SK-N-SH treated with all-trans-retinoic acid at 6 μM for 48 hours (cell line): ENCODE measurements at regions not wholly inside any gene's neighbourhood (a gene's known extent, or its start where the extent isn't known, plus 50 kb on each side); places are given as distances from the start of the nearest gene placed in this dataset.

Source experiments
- CREB5 ChIP-seq: fragments of 250-450 bp; sonication (Bioruptor Pico); IDR thresholded peaks from 2 replicates; pipeline ENCODE4 v1.5.1; 2020; ENCODE audit warnings: low read depth, mild to moderate bottlenecking, moderate library complexity
- ESRRG ChIP-seq: fragments of 250-450 bp; sonication (Bioruptor Pico); IDR thresholded peaks from 2 replicates; pipeline ENCODE4 v1.6.1; 2021; ENCODE audit warnings: mild to moderate bottlenecking
- PATZ1 ChIP-seq: fragments of 250-450 bp; sonication (Bioruptor Pico); IDR thresholded peaks from 2 replicates; pipeline ENCODE4 v1.8.0; 2020; ENCODE audit warnings: mild to moderate bottlenecking, moderate library complexity, borderline replicate concordance
- TCF4 ChIP-seq: fragments of 250-450 bp; sonication (Bioruptor Pico); IDR thresholded peaks from 2 replicates; pipeline ENCODE4 v1.8.0; 2021; ENCODE audit warnings: mild to moderate bottlenecking, moderate library complexity, borderline replicate concordance
- ZC3H10 ChIP-seq: fragments of 250-450 bp; sonication (Bioruptor Pico); IDR thresholded peaks from 2 replicates; pipeline ENCODE4 v1.5.1; 2021; ENCODE audit warnings: mild to moderate bottlenecking, moderate library complexity

GRCh38 chr2:223166983-223167650 is 115.1 kb downstream of the KCNE4 start:
- TF ChIP-seq TCF4 (no peak), ZC3H10 (CRISPR knock-in tag) (no peak), PATZ1 (CRISPR knock-in tag) (no peak), ESRRG (no peak), CREB5 (CRISPR knock-in tag) (no peak)
